SIG-M5 treated with dmso at 0.1 percent for 504 hours (cell line): ENCODE measurements at regions not wholly inside any gene's neighbourhood (a gene's known extent, or its start where the extent isn't known, plus 50 kb on each side); places are given as distances from the start of the nearest gene placed in this dataset.

Source experiments
- DNase-seq: peaks from one replicate; lab custom pipeline; 2025; ENCODE audit not compliant: unreplicated experiment; lab: John Stamatoyannopoulos, UW

DNA sequence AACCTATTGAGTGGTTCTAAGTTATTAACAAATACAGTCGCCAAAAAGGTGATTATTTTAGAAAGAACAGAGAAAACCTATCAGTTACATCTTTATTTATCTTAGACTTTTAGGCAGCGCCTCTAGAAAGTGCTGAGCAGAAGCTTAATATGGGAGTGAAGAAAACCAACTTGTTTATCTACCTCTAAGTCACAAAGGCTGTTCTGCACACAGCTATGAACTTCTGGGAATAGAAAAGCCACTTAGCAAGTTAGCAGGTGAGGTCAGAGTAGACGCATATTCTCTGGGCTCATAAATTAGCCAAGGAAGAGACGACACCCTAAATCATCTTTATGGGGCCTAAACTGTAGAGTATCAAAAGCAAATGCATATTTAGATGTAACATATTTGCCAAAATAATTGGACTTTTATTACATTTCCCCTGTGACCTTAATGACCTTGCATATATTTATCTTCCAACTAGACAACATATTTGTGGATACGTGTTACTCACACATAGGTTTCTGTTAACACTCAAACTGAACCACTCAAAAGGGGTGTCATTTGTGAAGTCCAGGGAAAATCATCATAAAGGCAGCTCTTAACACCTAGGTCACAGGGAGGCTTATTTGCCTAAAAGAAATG, 267.1 kb downstream of the ADGB start:
- DNase-seq: no peak

DNA sequence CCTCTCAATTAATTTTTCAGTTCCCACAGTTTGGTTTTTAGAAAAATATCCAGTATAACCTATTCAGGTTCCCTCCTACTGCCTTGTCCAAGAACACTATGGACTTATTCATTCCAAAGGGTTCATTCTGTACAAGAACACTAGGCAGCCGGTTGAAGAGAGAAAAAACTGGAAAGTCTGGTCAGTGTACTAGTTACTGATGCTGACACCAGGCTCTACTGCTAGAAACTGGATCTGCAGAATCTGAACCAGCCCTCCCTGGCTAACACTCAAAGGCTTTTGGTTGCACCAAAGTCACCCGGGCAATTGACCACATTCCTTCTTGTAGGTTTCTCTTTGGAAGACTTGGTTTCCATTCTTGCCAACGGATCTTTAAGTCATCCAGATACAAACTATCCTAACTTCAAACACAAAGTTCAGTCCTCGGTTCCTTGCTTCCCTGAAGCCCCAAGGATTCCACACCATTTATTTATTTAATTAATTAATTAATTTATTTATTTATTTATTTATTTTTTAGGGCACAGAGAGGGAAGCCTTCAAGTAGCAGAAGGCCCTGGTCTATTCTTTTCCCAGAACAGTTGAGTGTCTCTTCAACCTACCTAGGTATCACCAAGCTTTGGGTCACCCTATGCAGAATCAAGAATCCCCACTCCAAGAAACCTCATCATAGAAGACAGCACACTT, 268.1 kb downstream of the ADGB start:
- DNase-seq: peak; percentile 24

GRCh38 chr6:146868671-146869209, 270.0 kb downstream of the ADGB start:
- no peak for DNase-seq

DNA sequence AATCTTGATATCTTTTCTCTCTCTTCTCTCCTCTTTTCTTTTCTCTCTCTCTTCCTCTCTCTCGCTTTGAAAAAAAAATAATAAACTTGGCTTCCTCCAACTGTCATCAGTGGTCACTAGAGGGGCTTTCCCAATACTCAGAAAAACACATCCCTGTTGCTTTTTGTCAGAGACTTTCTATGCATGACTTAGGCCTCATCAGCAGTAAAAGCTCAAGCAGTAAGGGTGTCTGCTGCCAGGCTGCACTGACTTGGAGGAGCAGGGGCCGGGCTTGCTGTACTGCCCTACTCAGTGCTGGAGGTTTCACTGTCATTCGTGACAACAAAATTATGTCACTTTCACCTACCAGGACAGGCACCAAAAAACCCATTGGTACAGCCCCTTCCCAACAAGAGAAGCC, 272.0 kb downstream of the ADGB start:
- no peak for DNase-seq

DNA sequence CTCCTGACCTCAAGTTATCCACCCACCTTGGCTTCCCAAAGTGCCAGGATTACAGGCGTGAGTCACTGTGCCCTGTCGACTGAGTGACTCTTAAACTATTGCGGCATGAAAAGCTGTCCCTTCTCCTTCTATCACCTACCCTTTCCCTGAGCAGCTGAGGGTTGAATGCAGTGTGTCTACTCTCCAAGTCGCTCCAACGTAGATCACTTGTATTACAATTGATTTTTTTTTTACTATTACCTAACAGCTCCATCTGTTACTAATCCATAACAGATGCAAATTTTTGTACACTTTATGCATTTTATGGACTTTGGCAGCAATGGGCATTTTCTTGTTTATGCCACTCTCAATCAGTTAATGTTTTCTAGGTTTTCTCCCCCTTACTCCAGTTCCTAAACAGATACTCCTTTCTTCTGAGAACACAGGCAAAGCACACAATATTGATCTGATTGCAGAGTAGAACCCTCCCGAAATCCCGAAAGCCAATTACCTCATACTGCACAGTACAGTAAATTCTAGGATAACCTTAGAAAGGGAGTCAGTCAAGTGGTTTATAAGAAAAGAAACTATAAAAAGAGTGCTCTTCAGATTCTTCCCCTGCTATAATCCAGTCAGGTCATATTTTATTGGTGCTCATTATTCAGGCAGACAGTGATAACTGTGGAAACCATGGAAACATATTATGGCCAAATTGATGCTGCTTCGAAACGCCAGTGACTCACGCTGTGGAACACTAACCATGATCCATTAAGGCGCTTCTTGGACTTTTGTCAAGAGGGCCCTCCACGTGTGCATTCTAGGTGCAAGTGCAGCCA, 273.0 kb downstream of the ADGB start:
- no peak for DNase-seq

DNA sequence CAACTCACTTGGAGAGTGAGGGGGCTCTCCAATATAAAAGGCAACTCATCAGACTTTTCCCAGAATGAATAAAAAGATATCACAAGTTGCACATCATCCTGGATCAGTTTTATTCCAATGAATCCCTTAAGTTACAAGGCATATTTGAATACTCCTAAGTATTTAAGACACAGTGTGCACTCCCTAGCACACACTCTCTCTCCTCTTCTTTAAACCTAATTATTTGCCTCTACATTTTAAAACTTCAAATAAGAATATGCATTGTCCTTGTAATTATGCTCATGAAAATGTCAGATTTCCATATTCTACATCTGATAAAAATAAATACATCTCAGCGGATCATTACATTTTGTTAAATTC, 273.6 kb downstream of the ADGB start:
- DNase-seq: no peak

GRCh38 chr6:146874278-146875018, 275.7 kb downstream of the ADGB start:
- no peak for DNase-seq

DNA sequence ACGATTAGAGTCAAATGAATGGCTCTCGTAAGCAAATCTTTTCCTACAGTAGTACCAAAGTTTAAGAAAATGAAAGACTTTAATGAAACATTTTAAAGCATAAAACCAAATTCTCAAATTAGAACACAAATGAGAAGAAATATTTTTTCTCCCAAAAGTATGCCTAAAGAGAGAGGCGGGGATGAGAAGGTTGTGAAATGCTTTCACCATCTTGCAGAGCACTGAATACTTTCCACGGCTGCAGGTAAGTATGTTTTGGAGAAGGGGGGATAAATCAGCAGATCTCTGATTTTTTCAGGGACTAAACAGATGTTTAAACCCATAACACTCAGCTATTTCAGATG, 277.1 kb downstream of the ADGB start:
- DNase-seq: no peak

- DNase-seq: peak; percentile 93
These were observed 277.7 kb downstream of the ADGB start for GRCh38 chr6:146876271-146877151.

GRCh38 chr6:146878168-146878951, 279.6 kb downstream of the ADGB start:
- DNase-seq: peak; percentile 28

DNA sequence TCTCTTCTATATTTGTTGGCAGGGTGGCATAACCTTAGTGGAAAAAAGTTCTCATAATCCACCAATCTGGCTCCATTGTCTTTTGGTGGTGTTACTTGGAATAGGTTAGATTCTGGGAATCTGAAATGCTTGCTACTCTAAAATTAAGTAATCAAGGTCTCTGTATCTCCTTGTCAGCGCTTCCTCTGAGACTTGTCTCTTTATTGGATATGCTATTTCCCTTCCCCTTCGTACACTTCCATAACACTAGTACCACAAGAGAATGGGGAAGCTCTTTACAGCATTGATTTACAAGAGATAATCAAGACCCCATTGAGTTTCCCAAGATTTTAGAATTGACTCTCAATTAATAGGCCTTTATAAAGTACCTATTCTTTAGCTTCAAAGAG, 280.2 kb downstream of the ADGB start:
- peak; percentile 43 for DNase-seq

DNA sequence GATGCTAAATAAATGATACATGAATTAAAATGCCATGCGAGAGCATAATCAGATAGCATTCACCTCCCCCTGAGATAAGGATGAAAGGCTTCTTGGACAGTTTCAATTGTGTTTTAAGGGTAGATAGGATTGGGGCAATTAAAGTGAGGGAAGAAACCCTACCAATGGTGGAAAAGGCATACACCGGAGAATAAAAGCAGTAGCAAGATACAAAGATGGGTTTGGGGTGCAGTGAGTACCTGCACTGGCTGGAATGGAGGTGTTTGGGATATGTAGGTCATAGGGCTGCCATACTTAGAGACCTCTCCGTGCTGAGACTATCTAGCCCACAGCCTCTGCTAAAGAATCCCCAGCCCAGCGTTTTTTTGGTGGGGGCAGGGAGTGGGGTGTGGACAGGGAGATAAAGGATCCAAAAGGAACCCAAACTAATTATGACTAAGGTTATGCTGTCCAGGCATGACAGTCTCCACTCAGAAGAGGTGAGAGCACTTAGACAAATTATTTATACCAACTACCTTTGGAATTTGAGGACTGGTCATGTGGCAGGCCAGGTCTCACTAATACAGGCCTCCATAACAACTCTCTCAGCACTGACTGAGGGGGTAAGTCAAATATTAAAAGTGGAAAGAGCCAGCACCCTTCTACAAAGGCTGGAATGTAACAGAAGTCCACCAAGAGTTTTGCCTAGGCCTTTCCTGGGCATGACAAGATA, 280.8 kb downstream of the ADGB start:
- DNase-seq: no peak

DNA sequence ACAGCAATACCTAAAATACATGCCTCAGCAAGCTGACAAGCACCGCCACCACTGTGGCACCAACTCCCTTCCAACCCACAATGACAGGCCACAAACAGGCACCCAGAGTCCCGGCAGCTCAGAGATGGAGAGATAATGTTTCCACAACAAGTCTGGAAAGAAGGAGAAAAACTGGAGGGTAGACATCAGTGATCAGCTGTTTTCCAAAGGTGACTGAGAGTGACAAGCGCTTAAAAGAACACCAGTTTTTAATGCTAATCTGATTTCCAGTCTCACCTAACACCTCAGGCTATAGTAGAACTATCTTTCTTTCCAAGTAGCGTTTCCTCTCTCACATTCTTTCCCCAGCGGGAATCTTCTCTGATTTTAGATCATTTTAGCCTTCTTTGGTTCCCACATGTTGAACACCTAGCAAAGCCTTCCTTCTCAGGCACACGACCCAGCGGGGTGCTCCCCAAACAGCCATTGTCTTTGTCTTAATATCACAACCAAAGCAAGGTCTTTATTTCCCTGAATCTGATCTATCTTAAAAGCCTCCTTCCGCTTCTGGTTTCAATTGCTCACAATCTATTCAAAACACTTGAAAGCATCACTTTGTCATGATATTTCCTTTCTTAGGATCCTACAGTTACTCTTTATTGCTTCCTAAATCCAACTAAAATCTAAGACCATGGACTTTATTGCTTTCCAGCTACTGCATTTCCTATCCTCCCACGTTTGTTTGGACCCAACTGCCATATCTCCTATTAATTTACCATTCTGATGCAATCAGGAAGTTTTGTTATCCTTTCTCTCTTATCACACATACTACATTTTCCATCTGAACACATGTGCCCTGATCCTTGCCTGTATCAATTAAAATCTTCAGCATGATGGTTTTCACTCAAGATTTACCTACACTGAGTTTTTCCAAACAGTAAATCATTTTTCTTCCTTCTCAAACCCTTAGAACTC, 282.7 kb downstream of the ADGB start:
- DNase-seq: no peak

- DNase-seq: no peak
These were observed 285.1 kb downstream of the ADGB start for GRCh38 chr6:146883640-146884531.

- no peak for DNase-seq
These were observed 286.0 kb downstream of the ADGB start for GRCh38 chr6:146884728-146885127.

DNA sequence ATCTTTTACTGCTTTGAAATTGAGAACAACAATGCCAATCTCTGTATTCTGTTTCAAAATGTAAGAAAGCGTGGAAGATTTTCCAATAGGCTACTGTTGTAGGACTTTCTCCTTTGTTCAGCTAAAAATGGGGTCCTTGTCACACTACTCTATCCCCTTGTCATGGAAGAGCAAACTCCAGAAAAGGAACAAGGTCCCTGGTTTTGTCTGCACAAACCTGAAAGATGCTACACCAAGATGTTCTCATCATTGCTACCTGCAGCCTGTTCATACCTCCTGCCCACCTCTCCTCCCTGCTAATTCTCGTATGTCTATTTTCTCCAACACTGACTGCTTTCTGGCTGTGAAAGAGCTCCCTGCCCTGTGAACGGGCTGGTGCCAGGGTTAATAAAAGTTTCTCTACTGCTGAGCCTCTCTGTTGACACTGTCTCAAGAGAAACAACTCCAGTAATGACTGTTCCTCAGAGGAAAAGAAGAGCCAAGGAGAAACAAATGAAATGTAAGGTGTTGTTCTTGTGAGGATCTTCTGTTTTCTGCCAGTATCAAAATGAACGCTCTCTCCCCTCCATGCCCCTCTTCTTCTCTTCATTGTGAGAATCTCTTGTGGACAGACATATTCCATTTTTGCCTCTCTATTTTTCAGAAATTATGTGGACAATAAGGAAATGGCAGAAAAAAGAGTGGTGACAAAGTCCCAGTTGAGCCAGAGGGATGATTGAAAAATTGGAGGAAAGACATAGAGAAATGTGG, 287.1 kb downstream of the ADGB start:
- no peak for DNase-seq
